NCI-H2029 treated with DMSO at 0.1 percent for 48 hours (cell line): ENCODE measurements at regions not wholly inside any gene's neighbourhood (a gene's known extent, or its start where the extent isn't known, plus 50 kb on each side); places are given as distances from the start of the nearest gene placed in this dataset.
"Not testable (repeated sequence)": the region's sequence is repeated elsewhere in the genome, so short reads cannot be mapped to it uniquely, and the experiment has no call there.

Experiments used
- DNase-seq: peaks from one replicate; lab custom pipeline; 2025; lab: John Stamatoyannopoulos, UW

- DNase-seq: no peak
Measured at GRCh38 chr4:105042451-105042850, 104.2 kb upstream of the TET2 start.

- no peak for DNase-seq
Measured at GRCh38 chr4:105050896-105051295, 95.8 kb upstream of the TET2 start.

- DNase-seq: no peak
Measured at GRCh38 chr4:105057370-105058105, 89.1 kb upstream of the TET2 start.

- DNase-seq: no peak
Measured at GRCh38 chr4:105058177-105058812, 88.4 kb upstream of the TET2 start.

- no peak for DNase-seq
Measured at GRCh38 chr4:105059337-105059736, 87.3 kb upstream of the TET2 start.

- DNase-seq: no peak
Measured at GRCh38 chr4:105060628-105061027, 86.0 kb upstream of the TET2 start.

GRCh38 chr4:105061136-105061696 lies 85.5 kb upstream of the TET2 start:
- DNase-seq: peak; percentile 20

- no peak for DNase-seq
Measured at GRCh38 chr4:105061731-105062130, 84.9 kb upstream of the TET2 start.

GRCh38 chr4:105066401-105066800 lies 80.3 kb upstream of the TET2 start:
- no peak for DNase-seq

- no peak for DNase-seq
Measured at GRCh38 chr4:105067431-105067830, 79.2 kb upstream of the TET2 start.

- DNase-seq: no peak
Measured at GRCh38 chr4:105067946-105068345, 78.7 kb upstream of the TET2 start.

GRCh38 chr4:105068516-105068915 lies 78.2 kb upstream of the TET2 start:
- no peak for DNase-seq

GRCh38 chr4:105072095-105072494 lies 74.6 kb upstream of the TET2 start:
- DNase-seq: not testable (repeated sequence)

- DNase-seq: no peak
Measured at GRCh38 chr4:105074097-105074496, 72.6 kb upstream of the TET2 start.

GRCh38 chr4:105075045-105075444 lies 71.6 kb upstream of the TET2 start:
- no peak for DNase-seq

- DNase-seq: no peak
Measured at GRCh38 chr4:105088110-105088879, 58.4 kb upstream of the TET2 start.

GRCh38 chr4:105092356-105092755 lies 54.3 kb upstream of the TET2 start:
- peak; percentile 19 for DNase-seq

- no peak for DNase-seq
Measured at GRCh38 chr4:105092768-105093167, 53.9 kb upstream of the TET2 start.

GRCh38 chr4:105093975-105094374 lies 52.7 kb upstream of the TET2 start:
- no peak for DNase-seq
